Effector memory CD8-positive, alpha-beta T cell (primary cell): ENCODE measurements at regions not wholly inside any gene's neighbourhood (a gene's known extent, or its start where the extent isn't known, plus 50 kb on each side); places are given as distances from the start of the nearest gene placed in this dataset.
"Not testable (repeated sequence)": the region's sequence is repeated elsewhere in the genome, so short reads cannot be mapped to it uniquely, and the experiment has no call there.

Source experiments
- ATAC-seq: fragments of 150-1000 bp; cut with Tn5 transposase; replicated peaks from 2 replicates; pipeline ENCODE4 v1.10.0; 2021; ENCODE audit warnings: mild to moderate bottlenecking, moderate library complexity
- DNase-seq, 3 experiments: peaks; one replicate each; pipeline ENCODE4 v3.0.0; 2021
- H3K27ac Mint-ChIP-seq, 2 donors: one replicate each; pipeline ENCODE4 v1.8.0; 2022; ENCODE audit warnings: mild to moderate bottlenecking in 2 of 2, mixed read lengths in 2 of 2, moderate library complexity in 2 of 2
- H3K27me3 Mint-ChIP-seq, 2 donors: one replicate each; pipeline ENCODE4 v1.8.0; 2022; ENCODE audit warnings: mixed read lengths in 2 of 2
- H3K36me3 Mint-ChIP-seq: one replicate; pipeline ENCODE4 v1.8.0; 2022; ENCODE audit warnings: mild to moderate bottlenecking, moderate library complexity, mixed read lengths; ENCODE audit not compliant: insufficient read depth
- H3K4me1 Mint-ChIP-seq, 2 donors: one replicate each; pipeline ENCODE4 v1.8.0; 2022; ENCODE audit warnings: low read depth in 2 of 2, mixed read lengths in 2 of 2
- H3K4me3 Mint-ChIP-seq, 2 donors: one replicate each; pipeline ENCODE4 v1.8.0; 2022; ENCODE audit warnings: mild to moderate bottlenecking in 2 of 2, mixed read lengths in 2 of 2, moderate library complexity in 2 of 2
- H3K9me3 Mint-ChIP-seq, 2 donors: one replicate each; pipeline ENCODE4 v1.8.0; 2022; ENCODE audit warnings: mixed read lengths in 2 of 2

DNA sequence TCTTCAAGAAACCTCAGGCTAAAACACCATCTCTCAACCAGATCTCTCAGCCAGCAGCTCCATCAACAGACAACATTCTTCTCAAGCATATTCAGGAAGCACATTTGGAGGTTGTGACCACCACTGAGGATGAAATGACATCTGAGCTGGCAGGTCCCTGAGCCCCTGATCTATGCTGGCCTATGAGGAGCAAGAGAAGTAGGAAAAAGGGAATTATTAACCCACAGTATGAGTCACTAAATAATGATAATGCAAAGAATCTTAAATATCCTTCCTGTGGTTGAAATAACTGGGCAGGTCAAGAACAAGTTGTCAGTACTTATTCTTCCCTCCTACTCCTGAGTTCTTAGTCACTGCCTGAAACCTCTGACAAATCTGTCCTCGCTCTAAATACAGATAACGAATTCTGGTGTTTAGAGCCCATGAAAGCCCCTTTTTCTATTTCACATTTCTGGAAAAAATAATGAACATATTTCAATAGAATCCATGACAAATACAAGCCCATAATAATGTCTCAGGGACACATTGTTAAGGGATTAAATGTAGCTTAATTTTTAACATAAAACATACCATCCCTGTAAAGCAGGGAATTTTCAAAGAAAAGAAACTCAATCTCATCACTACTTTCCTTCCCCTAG, 225.8 kb upstream of the IRS2 start:
- Mint-ChIP-seq H3K27me3 (no peaks in the 10 kb centered on the region), H3K4me3 (no peak overlapping the region), H3K36me3 (no peaks in the 10 kb centered on the region), H3K4me1 (no peaks in the 10 kb centered on the region), H3K9me3 (peaks cover 0 to 3% of the 10 kb centered on the region in 2 donors), H3K27ac (no peak overlapping the region)
- ATAC-seq (no peak), DNase-seq (no peak)

DNA sequence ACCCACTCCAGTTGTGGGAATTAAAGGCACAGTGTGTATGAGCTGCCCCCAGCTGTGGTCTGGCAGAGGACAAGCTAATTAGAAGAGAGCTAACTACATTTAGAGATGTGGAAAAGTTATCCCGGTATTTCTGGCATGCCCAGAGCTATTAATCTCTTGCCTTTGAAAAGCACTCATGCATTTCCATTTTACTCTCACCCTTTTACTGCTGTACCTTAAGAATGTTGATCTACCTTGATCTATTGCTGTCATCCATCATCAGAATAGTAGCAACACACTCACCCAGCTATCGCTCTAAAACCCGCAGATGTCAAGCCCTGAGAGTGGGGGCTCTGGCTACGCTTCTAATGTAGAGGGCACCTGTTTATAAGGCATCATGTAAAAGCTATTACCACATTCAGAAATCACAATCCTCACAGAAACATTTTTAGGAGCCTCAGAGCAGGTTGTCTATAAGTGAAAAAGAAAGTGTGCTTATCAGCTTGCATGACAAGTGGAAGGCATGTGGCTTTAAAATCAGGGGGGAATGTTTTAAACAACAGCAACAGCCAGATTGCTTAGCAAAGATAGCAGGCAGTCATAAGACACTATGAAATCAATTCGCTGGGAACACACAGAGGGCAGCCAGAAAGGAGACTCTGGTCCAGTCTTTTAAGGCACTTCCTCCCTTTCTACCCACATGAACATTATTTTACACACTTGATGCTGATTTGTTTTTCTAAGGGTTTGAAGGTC, 224.2 kb upstream of the IRS2 start:
- Mint-ChIP-seq H3K27ac (no peak overlapping the region), H3K4me1 (no peaks in the 10 kb centered on the region)

DNA sequence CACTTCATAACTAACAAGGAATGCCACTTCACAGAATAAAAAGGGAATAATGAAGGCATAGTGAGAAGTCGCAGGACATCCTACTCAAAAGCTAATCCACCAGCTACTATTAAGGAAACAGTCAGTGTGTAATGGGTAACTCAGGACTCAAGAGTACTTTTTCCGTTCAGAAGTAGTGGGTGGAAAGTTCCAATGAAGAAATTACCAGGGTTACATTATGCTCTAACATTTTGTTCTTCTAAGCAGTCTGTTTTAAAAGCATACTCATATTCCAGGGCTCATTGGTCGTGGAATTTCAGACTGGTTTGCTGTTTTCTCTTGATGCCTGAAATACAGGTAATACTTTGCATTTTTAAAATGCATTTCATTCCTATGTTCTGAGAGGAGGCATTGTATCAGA, 222.4 kb upstream of the IRS2 start:
- no peak overlapping the region for H3K27ac Mint-ChIP-seq
- no peaks in the 10 kb centered on the region for H3K4me1 Mint-ChIP-seq
- ATAC-seq (no peak), DNase-seq (no peak)
- H3K27me3 Mint-ChIP-seq: no peaks in the 10 kb centered on the region
- no peaks in the 10 kb centered on the region for H3K36me3 Mint-ChIP-seq
- peaks cover 11 to 16% of the 10 kb centered on the region in 2 donors for H3K9me3 Mint-ChIP-seq
- H3K4me3 Mint-ChIP-seq: no peak overlapping the region

More for the DNA sequence above, 224.2 kb upstream of the IRS2 start:
- Mint-ChIP-seq H3K4me3 (no peak overlapping the region), H3K9me3 (peaks cover 7 to 10% of the 10 kb centered on the region in 2 donors), H3K27me3 (no peaks in the 10 kb centered on the region), H3K36me3 (no peaks in the 10 kb centered on the region)
- DNase-seq (no peak), ATAC-seq (no peak)

DNA sequence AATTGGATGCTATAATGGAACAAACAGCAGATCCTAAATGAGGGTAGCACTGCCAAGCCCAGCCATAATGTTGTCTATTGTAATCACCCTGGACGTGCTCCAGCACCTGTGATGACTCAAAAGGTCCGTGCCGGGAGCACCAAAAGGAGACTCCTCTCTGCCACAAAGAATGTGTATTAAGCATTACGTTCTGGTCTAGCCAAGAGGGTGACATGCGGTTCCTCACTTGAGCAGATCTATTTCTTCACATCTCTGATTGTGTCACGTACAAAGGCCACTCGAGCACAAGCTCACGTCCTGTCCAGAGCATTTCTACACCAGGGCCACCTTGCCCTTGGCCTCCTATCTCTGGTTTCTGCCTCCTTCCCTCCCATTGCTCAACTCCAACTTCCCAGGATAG, 219.9 kb upstream of the IRS2 start:
- Mint-ChIP-seq H3K36me3 (no peaks in the 10 kb centered on the region), H3K4me3 (no peak overlapping the region), H3K4me1 (no peaks in the 10 kb centered on the region), H3K27ac (no peak overlapping the region), H3K9me3 (peaks cover 8 to 23% of the 10 kb centered on the region in 2 donors), H3K27me3 (no peaks in the 10 kb centered on the region)
- DNase-seq (no peak), ATAC-seq (no peak)

DNA sequence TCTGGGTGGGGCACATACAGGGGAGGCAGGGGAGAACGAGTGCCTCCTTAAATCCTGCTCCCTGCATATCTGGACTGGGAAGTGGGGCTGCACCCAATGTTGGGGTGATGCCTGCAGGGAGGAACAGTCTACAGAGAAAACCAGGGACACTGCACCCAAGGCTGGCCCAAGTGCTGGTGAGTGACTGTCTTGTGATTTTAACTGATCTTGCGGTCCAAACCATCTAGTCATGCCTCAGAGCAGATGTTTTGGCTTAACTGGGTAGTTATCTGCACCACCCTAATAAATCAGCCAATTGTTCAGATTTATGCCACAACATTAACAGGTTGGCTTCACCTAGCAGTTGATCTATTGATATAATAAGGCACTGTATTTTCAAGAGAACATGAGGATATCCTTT, 219.2 kb upstream of the IRS2 start:
- Mint-ChIP-seq H3K4me1 (no peaks in the 10 kb centered on the region), H3K4me3 (no peak overlapping the region), H3K27ac (no peak overlapping the region), H3K9me3 (peaks cover 8 to 23% of the 10 kb centered on the region in 2 donors), H3K27me3 (no peaks in the 10 kb centered on the region), H3K36me3 (no peaks in the 10 kb centered on the region)
- ATAC-seq: no peak
- no peak for DNase-seq

DNA sequence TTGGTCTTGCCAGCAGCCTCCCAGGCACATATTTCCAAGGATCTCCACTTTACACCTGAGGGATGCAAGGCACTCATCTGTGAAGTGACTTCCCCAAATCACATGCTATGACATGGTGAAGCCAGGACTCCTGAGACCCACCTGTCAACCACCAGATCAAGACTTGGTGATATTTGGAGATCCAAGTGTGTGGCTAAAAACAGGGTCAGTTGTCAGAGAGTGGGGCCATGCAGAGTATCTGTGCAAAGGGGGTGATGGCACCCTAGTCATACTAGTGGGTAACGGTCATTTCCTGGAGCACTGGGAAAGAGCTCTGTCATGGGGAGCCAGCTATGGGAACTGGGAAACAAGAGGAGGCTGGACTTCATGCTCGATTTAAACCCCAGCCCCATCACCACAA, 218.4 kb upstream of the IRS2 start:
- Mint-ChIP-seq H3K27me3 (no peaks in the 10 kb centered on the region), H3K4me1 (no peaks in the 10 kb centered on the region), H3K36me3 (no peaks in the 10 kb centered on the region), H3K27ac (no peak overlapping the region), H3K4me3 (no peak overlapping the region), H3K9me3 (peaks cover 8 to 23% of the 10 kb centered on the region in 2 donors)
- DNase-seq (no peak), ATAC-seq (no peak)

DNA sequence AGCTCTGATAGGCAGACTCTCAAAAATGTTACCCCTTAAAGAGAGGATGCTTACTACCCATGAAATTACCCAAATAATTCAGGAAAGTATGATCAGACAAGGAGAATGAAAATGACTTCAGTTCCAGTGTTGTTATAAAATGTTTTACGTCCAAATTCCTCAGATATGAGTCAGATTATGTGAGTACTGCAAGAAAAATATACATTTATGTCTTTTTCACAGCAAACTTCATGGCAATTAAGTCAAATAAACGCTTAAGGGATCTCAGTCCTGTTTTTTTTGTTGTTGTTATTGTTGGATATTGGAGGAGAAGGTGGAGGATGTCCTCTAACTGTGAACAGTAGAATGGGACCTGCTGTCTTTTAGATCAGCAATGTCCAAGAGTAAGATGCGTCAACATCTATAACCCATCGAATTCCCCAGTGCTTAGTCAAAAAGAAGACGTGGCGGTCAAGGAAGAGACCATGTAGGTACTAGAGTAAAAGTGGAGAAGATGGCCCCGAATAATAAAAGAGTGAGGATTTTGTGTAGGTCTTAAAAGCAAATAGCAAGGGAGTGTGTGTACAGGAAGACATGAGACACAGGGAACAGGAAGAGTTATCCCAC, 215.4 kb upstream of the IRS2 start:
- Mint-ChIP-seq H3K9me3 (peaks cover 8 to 19% of the 10 kb centered on the region in 2 donors), H3K4me3 (no peak overlapping the region)
- no peak for DNase-seq

DNA sequence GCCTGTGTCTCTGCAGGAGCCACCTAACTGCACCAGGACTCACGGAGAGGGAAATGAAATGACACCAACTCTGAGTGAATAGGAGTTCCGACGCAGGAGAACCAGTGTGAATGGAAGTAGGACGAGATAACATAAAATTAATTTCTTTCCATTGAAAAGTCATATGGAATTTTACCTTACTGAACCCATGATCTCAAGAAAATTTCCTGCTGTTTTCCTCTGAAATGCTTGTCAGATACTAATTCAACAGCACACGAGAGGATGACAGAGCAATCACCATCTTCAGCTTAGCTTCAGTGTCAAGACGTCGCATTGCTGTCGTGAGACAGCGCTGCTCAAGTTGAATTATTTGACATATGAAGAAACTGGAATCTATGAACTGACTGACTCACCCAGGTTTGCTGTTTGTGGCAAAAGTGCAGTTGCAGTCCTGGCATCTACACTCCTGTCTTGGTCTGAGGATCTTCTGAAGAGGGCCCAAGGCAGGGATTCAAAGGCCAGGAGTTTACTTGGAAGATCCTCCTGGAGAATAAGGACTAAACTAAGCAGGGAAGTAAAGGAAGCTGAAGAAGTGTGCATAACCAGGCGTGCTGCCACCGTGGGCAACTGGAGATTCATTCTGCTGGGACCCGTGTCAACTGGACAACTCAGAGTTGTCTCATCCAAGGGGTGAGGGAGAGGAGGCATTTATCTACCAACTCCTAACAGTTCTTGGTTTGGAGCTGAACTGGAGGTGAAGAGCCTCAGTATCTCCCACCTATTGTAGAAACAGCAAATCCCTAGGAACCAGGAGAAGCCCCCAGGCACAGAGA, 214.4 kb upstream of the IRS2 start:
- Mint-ChIP-seq H3K36me3 (no peaks in the 10 kb centered on the region), H3K27ac (no peak overlapping the region)

More for the DNA sequence above, 215.4 kb upstream of the IRS2 start:
- ATAC-seq: no peak
- Mint-ChIP-seq H3K27me3 (no peaks in the 10 kb centered on the region), H3K36me3 (no peaks in the 10 kb centered on the region), H3K4me1 (no peaks in the 10 kb centered on the region), H3K27ac (no peak overlapping the region)

DNA sequence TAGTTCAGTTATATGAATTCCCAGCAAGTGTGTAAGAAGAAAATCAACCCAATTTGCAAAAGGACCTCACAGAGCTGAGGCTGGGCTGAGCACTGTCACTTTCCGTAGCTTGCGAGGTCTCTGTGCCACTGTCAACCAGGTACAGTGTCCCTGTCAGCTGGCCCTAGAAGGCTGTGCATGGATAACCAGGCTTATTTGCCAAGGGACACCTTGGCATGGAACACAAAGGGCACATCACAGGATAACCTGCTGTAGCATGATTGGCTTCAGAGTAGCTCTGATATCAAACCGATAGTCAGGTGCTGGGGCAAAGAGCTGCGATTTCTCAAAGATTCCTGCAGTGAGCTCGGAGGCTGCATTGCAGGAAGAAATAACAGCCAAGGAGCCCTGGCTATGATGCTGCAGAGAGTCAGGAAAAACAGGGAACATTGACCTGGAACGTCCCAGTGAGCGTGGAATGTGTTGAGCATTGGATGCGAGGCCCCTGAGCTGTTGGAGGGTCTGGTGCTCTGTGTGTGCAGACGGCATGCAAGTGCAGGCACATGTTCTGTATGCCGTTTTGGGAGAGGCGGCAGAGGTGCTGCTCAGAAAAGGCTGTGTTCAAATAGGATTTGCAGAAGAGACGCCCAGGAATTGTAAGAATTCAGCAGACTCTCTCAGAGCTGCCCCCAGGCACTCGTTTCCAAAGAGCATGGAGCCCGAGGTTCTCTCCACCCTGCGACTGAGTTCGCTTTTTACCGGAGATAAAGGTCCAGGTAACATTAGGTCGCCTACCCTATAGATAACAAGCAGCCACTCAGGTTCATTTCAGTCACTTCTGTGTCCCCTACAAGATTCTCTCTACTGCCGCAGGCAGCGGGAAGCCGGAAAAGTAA, 213.5 kb upstream of the IRS2 start:
- Mint-ChIP-seq H3K36me3 (no peaks in the 10 kb centered on the region), H3K9me3 (peaks cover 2 to 14% of the 10 kb centered on the region in 2 donors), H3K27me3 (no peaks in the 10 kb centered on the region), H3K27ac (no peak overlapping the region), H3K4me3 (no peak overlapping the region), H3K4me1 (no peaks in the 10 kb centered on the region)
- no peak for ATAC-seq
- DNase-seq: no peak

More for the DNA sequence above, 214.4 kb upstream of the IRS2 start:
- Mint-ChIP-seq H3K4me1 (no peaks in the 10 kb centered on the region), H3K9me3 (peaks cover 4 to 14% of the 10 kb centered on the region in 2 donors), H3K27me3 (no peaks in the 10 kb centered on the region), H3K4me3 (no peak overlapping the region)
- ATAC-seq (no peak), DNase-seq (no peak)

DNA sequence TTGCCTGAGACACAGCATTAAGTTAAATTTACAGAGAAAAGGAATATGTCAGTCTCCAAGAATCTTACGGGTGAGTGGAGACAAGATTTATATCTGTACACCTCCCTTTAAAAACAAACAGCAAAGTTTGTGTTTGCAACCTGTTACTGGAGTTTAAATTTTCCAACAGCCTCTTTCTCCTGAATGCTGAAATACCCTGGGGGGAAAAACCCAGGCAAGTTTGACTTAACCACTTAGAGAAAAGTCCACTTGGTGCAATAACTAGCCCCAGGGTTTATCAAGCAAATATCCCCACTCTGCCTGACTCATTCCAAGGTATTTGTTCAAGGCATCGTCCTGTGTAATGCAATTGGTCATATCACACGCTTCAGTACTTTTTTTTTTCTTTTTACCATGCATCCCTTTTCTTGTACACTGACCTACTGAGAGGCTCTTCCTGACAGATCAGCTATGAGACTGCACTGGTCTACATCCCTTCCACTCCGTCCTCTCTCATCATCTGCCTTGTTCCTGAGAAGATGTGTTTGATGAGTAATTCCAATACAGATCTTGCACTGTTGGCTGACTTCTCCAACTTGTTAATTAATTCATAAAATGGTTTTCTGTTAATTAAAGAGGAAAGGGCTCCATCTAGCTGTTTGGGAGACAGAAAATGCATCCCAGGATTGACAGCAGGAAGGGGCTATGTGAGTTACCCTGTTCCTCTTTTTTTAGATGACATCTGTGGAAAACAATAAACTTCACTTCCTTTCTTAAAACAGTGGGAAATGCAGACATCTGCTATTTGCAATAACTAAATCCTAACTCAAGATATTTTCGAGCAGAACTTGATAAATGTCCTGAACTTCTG, 212.5 kb upstream of the IRS2 start:
- no peak for ATAC-seq
- H3K36me3 Mint-ChIP-seq: no peaks in the 10 kb centered on the region

DNA sequence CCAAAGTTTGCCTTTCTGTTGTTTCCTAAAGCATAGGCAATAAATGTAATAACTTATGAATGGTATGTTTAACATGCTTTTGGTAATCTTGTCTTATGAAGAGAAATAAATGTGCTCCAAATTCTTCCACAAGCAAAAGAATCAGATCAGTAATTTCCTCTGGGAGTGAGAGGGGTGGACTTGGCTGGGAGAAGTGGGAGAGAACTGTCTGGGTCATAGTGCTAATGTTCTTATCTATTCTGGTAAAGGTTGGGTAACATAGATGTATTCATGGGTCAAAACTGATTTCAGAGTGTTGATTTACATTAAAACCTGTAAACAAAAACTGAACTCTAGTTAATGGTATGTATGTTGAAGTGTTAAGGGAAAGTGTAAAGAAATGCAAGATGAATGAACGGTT, 211.7 kb upstream of the IRS2 start:
- Mint-ChIP-seq H3K4me1 (no peaks in the 10 kb centered on the region), H3K4me3 (no peak overlapping the region), H3K27me3 (no peaks in the 10 kb centered on the region), H3K36me3 (no peaks in the 10 kb centered on the region), H3K9me3 (peaks cover 0 to 6% of the 10 kb centered on the region in 2 donors), H3K27ac (no peak overlapping the region)
- no peak for DNase-seq
- ATAC-seq: no peak

More for the DNA sequence above, 212.5 kb upstream of the IRS2 start:
- H3K27ac Mint-ChIP-seq: no peak overlapping the region
- no peaks in the 10 kb centered on the region for H3K4me1 Mint-ChIP-seq
- no peaks in the 10 kb centered on the region for H3K27me3 Mint-ChIP-seq
- no peak for DNase-seq
- no peak overlapping the region for H3K4me3 Mint-ChIP-seq
- H3K9me3 Mint-ChIP-seq: peaks cover 0 to 9% of the 10 kb centered on the region in 2 donors

DNA sequence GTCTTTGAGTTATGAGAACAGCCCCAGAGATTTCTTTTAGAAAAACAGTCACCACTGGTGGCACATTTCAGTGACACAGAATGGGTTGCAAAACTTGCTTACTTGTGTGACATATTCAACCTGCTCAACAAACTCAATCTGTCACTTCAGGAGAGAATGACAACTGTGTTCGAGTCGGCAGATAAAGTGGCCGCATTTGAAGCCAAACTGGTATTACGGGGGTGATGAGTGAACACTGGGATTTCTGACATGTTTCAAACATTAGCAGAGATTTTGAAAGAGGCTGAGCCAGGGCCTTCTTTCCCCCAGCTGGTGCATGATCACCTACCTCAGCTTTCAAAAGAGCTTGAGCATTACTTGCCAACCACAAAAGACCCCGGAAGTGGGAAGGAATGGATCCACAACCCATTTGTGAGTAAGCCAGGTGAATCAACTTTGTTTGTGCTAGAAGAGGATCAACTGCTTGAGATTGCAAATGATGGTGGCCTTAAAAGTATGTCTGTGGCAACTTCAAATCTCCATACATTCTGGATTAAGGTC, 210.7 kb upstream of the IRS2 start:
- H3K36me3 Mint-ChIP-seq, H3K9me3 Mint-ChIP-seq, H3K4me3 Mint-ChIP-seq, H3K27me3 Mint-ChIP-seq, H3K4me1 Mint-ChIP-seq, H3K27ac Mint-ChIP-seq, ATAC-seq, DNase-seq: not testable (repeated sequence)
